ENCODE measurements at regions not wholly inside any gene's neighbourhood (a gene's known extent, or its start where the extent isn't known, plus 50 kb on each side); places are given as distances from the start of the nearest gene placed in this dataset.

- Mint-ChIP-seq H3K9me3 (ENCODE audit: unreplicated experiment) (no peaks in the 10 kb centered on the region), H3K4me1 (ENCODE audit: insufficient read depth, unreplicated experiment) (no peaks in the 10 kb centered on the region), H3K36me3 (ENCODE audit: insufficient read depth, unreplicated experiment) (no peaks in the 10 kb centered on the region), H3K4me3 (ENCODE audit: unreplicated experiment) (no peak overlapping the region), H3K27ac (ENCODE audit: low read depth, unreplicated experiment) (no peak overlapping the region), H3K27me3 (ENCODE audit: insufficient read depth, unreplicated experiment) (no peaks in the 10 kb centered on the region)
- DNase-seq (ENCODE audit: unreplicated experiment): no peak
- TF ChIP-seq, protein P1, sequence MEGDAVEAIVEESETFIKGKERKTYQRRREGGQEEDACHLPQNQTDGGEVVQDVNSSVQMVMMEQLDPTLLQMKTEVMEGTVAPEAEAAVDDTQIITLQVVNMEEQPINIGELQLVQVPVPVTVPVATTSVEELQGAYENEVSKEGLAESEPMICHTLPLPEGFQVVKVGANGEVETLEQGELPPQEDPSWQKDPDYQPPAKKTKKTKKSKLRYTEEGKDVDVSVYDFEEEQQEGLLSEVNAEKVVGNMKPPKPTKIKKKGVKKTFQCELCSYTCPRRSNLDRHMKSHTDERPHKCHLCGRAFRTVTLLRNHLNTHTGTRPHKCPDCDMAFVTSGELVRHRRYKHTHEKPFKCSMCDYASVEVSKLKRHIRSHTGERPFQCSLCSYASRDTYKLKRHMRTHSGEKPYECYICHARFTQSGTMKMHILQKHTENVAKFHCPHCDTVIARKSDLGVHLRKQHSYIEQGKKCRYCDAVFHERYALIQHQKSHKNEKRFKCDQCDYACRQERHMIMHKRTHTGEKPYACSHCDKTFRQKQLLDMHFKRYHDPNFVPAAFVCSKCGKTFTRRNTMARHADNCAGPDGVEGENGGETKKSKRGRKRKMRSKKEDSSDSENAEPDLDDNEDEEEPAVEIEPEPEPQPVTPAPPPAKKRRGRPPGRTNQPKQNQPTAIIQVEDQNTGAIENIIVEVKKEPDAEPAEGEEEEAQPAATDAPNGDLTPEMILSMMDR (IDR thresholded peaks at IDR 0.05; ENCODE audit: unreplicated experiment): no peak
- intact Hi-C loops (cut with micrococcal nuclease): no loop called here
- ChIA-PET POLR2A (no interaction called here), CTCF (interaction anchor here (0.6 to 0.7 kb wide), 2 partner anchors 12 to 242 kb away, joined by 3 read pairs; no protein-coding TSS in a partner anchor)
- no TSS peak for BruUV-seq (replicated peaks)
Measured at GRCh38 chr20:17043323-17043722, 183.5 kb upstream of the PCSK2 start.

GRCh38 chr20:17044891-17045290 is 181.9 kb upstream of the PCSK2 start:
- Mint-ChIP-seq H3K4me3 (ENCODE audit: unreplicated experiment) (no peak overlapping the region), H3K36me3 (ENCODE audit: insufficient read depth, unreplicated experiment) (no peaks in the 10 kb centered on the region), H3K27me3 (ENCODE audit: insufficient read depth, unreplicated experiment) (no peaks in the 10 kb centered on the region), H3K4me1 (ENCODE audit: insufficient read depth, unreplicated experiment) (no peaks in the 10 kb centered on the region), H3K9me3 (ENCODE audit: unreplicated experiment) (no peaks in the 10 kb centered on the region), H3K27ac (ENCODE audit: low read depth, unreplicated experiment) (no peak overlapping the region)
- CTCF ChIA-PET: interaction anchor here (0.6 kb wide), 1 partner anchor 161 kb away, joined by 3 read pairs; no protein-coding TSS in a partner anchor
- BruUV-seq (replicated peaks): no TSS peak
- TF ChIP-seq, protein P1 (IDR thresholded peaks at IDR 0.05; ENCODE audit: unreplicated experiment): no peak
- DNase-seq (ENCODE audit: unreplicated experiment): no peak
- intact Hi-C loops (cut with micrococcal nuclease): no loop called here
- POLR2A ChIA-PET: no interaction called here

- H3K4me3 Mint-ChIP-seq (ENCODE audit: unreplicated experiment): no peak overlapping the region
- BruUV-seq (replicated peaks): no TSS peak
- intact Hi-C loops (cut with micrococcal nuclease): no loop called here
- TF ChIP-seq, protein P1 (IDR thresholded peaks at IDR 0.05; ENCODE audit: unreplicated experiment): no peak
- no peaks in the 10 kb centered on the region for H3K27me3 Mint-ChIP-seq (ENCODE audit: insufficient read depth, unreplicated experiment)
- no peaks in the 10 kb centered on the region for H3K4me1 Mint-ChIP-seq (ENCODE audit: insufficient read depth, unreplicated experiment)
- CTCF ChIA-PET: interaction anchor here (0.9 kb wide), 1 partner anchor 371 kb away, joined by 3 read pairs; no protein-coding TSS in a partner anchor
- no peak overlapping the region for H3K27ac Mint-ChIP-seq (ENCODE audit: low read depth, unreplicated experiment)
- DNase-seq (ENCODE audit: unreplicated experiment): peak; percentile 66
- peaks cover 29% of the 10 kb centered on the region for H3K9me3 Mint-ChIP-seq (ENCODE audit: unreplicated experiment)
- H3K36me3 Mint-ChIP-seq (ENCODE audit: insufficient read depth, unreplicated experiment): no peaks in the 10 kb centered on the region
- POLR2A ChIA-PET: no interaction called here
Measured at GRCh38 chr20:17059465-17059864, 167.4 kb upstream of the PCSK2 start.

GRCh38 chr20:17061715-17062114 is 165.1 kb upstream of the PCSK2 start:
- intact Hi-C loops (cut with micrococcal nuclease): no loop called here
- H3K4me3 Mint-ChIP-seq (ENCODE audit: unreplicated experiment): no peak overlapping the region
- no peak for DNase-seq (ENCODE audit: unreplicated experiment)
- H3K27me3 Mint-ChIP-seq (ENCODE audit: insufficient read depth, unreplicated experiment): no peaks in the 10 kb centered on the region
- H3K27ac Mint-ChIP-seq (ENCODE audit: low read depth, unreplicated experiment): no peak overlapping the region
- TF ChIP-seq, protein P1 (IDR thresholded peaks at IDR 0.05; ENCODE audit: unreplicated experiment): no peak
- H3K4me1 Mint-ChIP-seq (ENCODE audit: insufficient read depth, unreplicated experiment): no peaks in the 10 kb centered on the region
- BruUV-seq (replicated peaks): no TSS peak
- H3K36me3 Mint-ChIP-seq (ENCODE audit: insufficient read depth, unreplicated experiment): no peaks in the 10 kb centered on the region
- POLR2A ChIA-PET: no interaction called here
- peaks cover 29% of the 10 kb centered on the region for H3K9me3 Mint-ChIP-seq (ENCODE audit: unreplicated experiment)
- CTCF ChIA-PET: interaction anchor here (0.5 to 1.2 kb wide), 5 partner anchors 32 to 369 kb away, joined by 3 to 5 read pairs (median 3); no protein-coding TSS in a partner anchor
